WTC11 (cell line): ENCODE measurements at regions not wholly inside any gene's neighbourhood (a gene's known extent, or its start where the extent isn't known, plus 50 kb on each side); places are given as distances from the start of the nearest gene placed in this dataset.

ENCODE experiments used
- ATAC-seq: fragments of 200-7000 bp; cut with Tn5 transposase; 2 replicates; pipeline ENCODE4 v1.10.0; 2021; ENCODE audit warnings: mild to moderate bottlenecking, moderate library complexity
- CTCF ChIA-PET: fragments of 300-600 bp; sonication (Branson Sonifier 250); formaldehyde crosslinking; loops from one replicate; lab custom pipeline; 2021; ENCODE audit warnings: antibody characterized with exemption; lab: Charles Lee
- POLR2A ChIA-PET: fragments of 350-600 bp; sonication (Branson Sonifier 250); formaldehyde crosslinking; loops from one replicate; lab custom pipeline; 2021; ENCODE audit warnings: antibody characterized with exemption; lab: Charles Lee
- DNase-seq: peaks from one replicate; pipeline ENCODE4 v3.0.0; 2021; ENCODE audit warnings: low spot score
- H3K27ac Mint-ChIP-seq: 2 replicates; pipeline ENCODE4 v1.8.0; 2021; ENCODE audit warnings: mixed read lengths
- H3K27me3 Mint-ChIP-seq: 2 replicates; pipeline ENCODE4 v1.8.0; 2021; ENCODE audit warnings: low read depth, mild to moderate bottlenecking, moderate library complexity, mixed read lengths
- H3K36me3 Mint-ChIP-seq: 2 replicates; pipeline ENCODE4 v1.8.0; 2021; ENCODE audit warnings: mixed read lengths
- H3K4me1 Mint-ChIP-seq: 2 replicates; pipeline ENCODE4 v1.8.0; 2022; ENCODE audit warnings: mixed read lengths
- H3K4me3 Mint-ChIP-seq: 2 replicates; pipeline ENCODE4 v1.8.0; 2021; ENCODE audit warnings: mild to moderate bottlenecking, moderate library complexity, mixed read lengths
- H3K9me3 Mint-ChIP-seq: 2 replicates; pipeline ENCODE4 v1.8.0; 2021; ENCODE audit warnings: mixed read lengths
- CREB1 ChIP-seq: sonication (generic); formaldehyde crosslinking; IDR thresholded peaks from 2 replicates; pipeline ENCODE4 v1.8.0; 2023; ENCODE audit warnings: mild to moderate bottlenecking, missing genetic modification reagents
- FOXK1 ChIP-seq: sonication (generic); formaldehyde crosslinking; IDR thresholded peaks from 2 replicates; pipeline ENCODE4 v1.8.0; 2022; ENCODE audit warnings: mild to moderate bottlenecking, moderate library complexity, missing genetic modification reagents
- MXD4 ChIP-seq: fragments of 250-450 bp; sonication (Bioruptor Pico); IDR thresholded peaks from 2 replicates; pipeline ENCODE4 v1.8.0; 2021; ENCODE audit warnings: mild to moderate bottlenecking, moderate library complexity, borderline replicate concordance
- NFE2L1 ChIP-seq: sonication (generic); formaldehyde crosslinking; IDR thresholded peaks from 2 replicates; pipeline ENCODE4 v1.8.1; 2023; ENCODE audit warnings: missing genetic modification reagents
- NR2C2 ChIP-seq: sonication (generic); formaldehyde crosslinking; IDR thresholded peaks from 2 replicates; pipeline ENCODE4 v1.8.0; 2022; ENCODE audit warnings: mild to moderate bottlenecking, missing genetic modification reagents
- PRRX2 ChIP-seq: fragments of 250-450 bp; sonication (Bioruptor Pico); IDR thresholded peaks from 2 replicates; pipeline ENCODE4 v1.8.0; 2021; ENCODE audit warnings: mild to moderate bottlenecking
- TEAD4 ChIP-seq: sonication (generic); formaldehyde crosslinking; IDR thresholded peaks from 2 replicates; pipeline ENCODE4 v1.8.0; 2022; ENCODE audit warnings: mild to moderate bottlenecking, missing genetic modification reagents
- TP53 ChIP-seq: sonication (generic); formaldehyde crosslinking; IDR thresholded peaks from 2 replicates; pipeline ENCODE4 v1.8.1; 2023; ENCODE audit warnings: mild to moderate bottlenecking, missing genetic modification reagents
- ZBTB21 ChIP-seq: sonication (generic); formaldehyde crosslinking; IDR thresholded peaks from 2 replicates; pipeline ENCODE4 v1.8.1; 2023; ENCODE audit warnings: mild to moderate bottlenecking, missing genetic modification reagents, borderline replicate concordance
- ZNF121 ChIP-seq: sonication (generic); formaldehyde crosslinking; IDR thresholded peaks from 2 replicates; pipeline ENCODE4 v1.8.0; 2023; ENCODE audit warnings: missing genetic modification reagents
- ZNF263 ChIP-seq: sonication (generic); formaldehyde crosslinking; IDR thresholded peaks from 2 replicates; pipeline ENCODE4 v1.8.1; 2022; ENCODE audit warnings: low read depth, mild to moderate bottlenecking, moderate library complexity, missing genetic modification reagents
- ZNF423 ChIP-seq: fragments of 250-450 bp; sonication (Bioruptor Pico); IDR thresholded peaks from 2 replicates; pipeline ENCODE4 v2.1.2; 2022; ENCODE audit warnings: mild to moderate bottlenecking, moderate library complexity
- TF ChIP-seq, protein P1 (sequence below): sonication (generic); formaldehyde crosslinking; conservative IDR thresholded peaks from 2 replicates; pipeline ENCODE4 v1.8.1; 2022; ENCODE audit warnings: mild to moderate bottlenecking, missing genetic modification reagents
- TF ChIP-seq, protein P2 (sequence below): sonication (generic); formaldehyde crosslinking; IDR thresholded peaks from 2 replicates; pipeline ENCODE4 v1.8.1; 2022; ENCODE audit warnings: mild to moderate bottlenecking, missing genetic modification reagents, moderate library complexity, borderline replicate concordance
- TF ChIP-seq, protein P3 (sequence below): sonication (generic); formaldehyde crosslinking; IDR thresholded peaks from 2 replicates; pipeline ENCODE4 v1.8.1; 2023; ENCODE audit warnings: mild to moderate bottlenecking, missing genetic modification reagents, moderate library complexity
- TF ChIP-seq, protein P4 (sequence below): sonication (generic); formaldehyde crosslinking; IDR thresholded peaks from 2 replicates; pipeline ENCODE4 v1.8.0; 2022; ENCODE audit warnings: mild to moderate bottlenecking, missing genetic modification reagents
- TF ChIP-seq, protein P5 (sequence below): fragments of 250-450 bp; sonication (Bioruptor Pico); IDR thresholded peaks from 2 replicates; pipeline ENCODE4 v1.9.0; 2021; ENCODE audit warnings: moderate library complexity, mild to moderate bottlenecking, inconsistent platforms, borderline replicate concordance
- TF ChIP-seq, protein P6 (sequence below): fragments of 250-450 bp; sonication (Bioruptor Pico); IDR thresholded peaks from 2 replicates; pipeline ENCODE4 v1.9.0; 2021; ENCODE audit warnings: mild to moderate bottlenecking, borderline replicate concordance
- TF ChIP-seq, protein P7 (sequence below): fragments of 200-600 bp; IDR thresholded peaks from 2 replicates; pipeline ENCODE4 v1.8.0; 2022; ENCODE audit warnings: antibody characterized with exemption
- TF ChIP-seq, protein P8 (sequence below): sonication (generic); formaldehyde crosslinking; IDR thresholded peaks from 2 replicates; pipeline ENCODE4 v1.8.1; 2023; ENCODE audit warnings: mild to moderate bottlenecking, moderate library complexity, missing genetic modification reagents

DNA sequence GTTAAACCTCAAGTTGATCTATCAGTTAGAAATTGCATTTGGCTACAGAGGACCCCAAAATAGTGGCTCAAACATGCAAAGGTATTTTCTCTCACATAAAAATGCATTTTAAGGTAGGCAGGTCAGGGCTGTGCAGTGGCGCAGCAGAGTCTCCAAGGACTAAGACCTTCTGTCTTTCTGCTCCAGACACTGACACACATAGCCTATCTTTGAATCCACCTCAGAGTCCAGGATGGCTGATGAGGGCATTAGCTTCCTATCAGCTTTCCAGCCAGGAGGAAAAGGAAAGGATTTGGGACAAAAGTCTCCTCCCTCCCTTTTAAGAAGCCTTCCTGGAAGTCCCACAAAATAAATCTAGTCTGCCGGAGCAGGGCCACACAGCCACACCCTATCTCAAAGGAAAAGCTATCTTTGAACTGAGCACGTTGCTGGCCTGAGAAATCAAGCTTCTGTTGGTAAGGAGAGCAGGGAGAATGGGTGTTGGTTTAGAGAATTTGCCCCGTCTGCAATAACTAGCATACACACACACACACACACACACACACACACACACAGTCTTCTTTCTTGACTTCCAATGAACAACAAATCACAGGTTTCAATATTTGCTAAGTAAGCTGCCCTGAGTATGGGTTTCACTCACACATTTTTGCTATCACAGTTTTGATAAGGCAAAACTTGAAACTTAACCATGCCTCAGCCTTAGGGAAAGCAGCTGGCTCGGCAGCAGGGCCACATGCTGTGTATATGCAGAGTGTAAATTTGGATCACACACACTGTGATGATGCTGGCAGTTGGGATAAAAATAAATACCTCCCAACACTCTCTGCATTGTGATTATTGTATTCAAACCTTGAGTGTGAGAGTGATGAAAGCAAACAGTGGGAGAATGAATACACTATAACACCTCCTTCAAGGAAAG, 116.6 kb upstream of the MAP3K1 start:
- ChIA-PET POLR2A (no interaction called here), CTCF (interaction anchor here (0.9 to 1.3 kb wide), 2 partner anchors 218 to 428 kb away, joined by 3 to 4 read pairs; no protein-coding TSS in a partner anchor)
- H3K36me3 Mint-ChIP-seq: no peaks in the 10 kb centered on the region
- no peak overlapping the region for H3K4me3 Mint-ChIP-seq
- DNase-seq (no peak), ATAC-seq (peak; percentile 47)
- no peaks in the 10 kb centered on the region for H3K27me3 Mint-ChIP-seq
- no peak overlapping the region for H3K27ac Mint-ChIP-seq
- TF ChIP-seq ZNF121 (CRISPR knock-in tag): no peak
- TF ChIP-seq ZNF263: no peak
- TF ChIP-seq NR2C2 (CRISPR knock-in tag): no peak
- TF ChIP-seq TEAD4: no peak
- TF ChIP-seq NFE2L1 (CRISPR knock-in tag): no peak
- TF ChIP-seq, protein P1, sequence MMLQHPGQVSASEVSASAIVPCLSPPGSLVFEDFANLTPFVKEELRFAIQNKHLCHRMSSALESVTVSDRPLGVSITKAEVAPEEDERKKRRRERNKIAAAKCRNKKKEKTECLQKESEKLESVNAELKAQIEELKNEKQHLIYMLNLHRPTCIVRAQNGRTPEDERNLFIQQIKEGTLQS (CRISPR knock-in tag): no peak
- TF ChIP-seq TP53 (CRISPR knock-in tag): no peak
- TF ChIP-seq, protein P2, sequence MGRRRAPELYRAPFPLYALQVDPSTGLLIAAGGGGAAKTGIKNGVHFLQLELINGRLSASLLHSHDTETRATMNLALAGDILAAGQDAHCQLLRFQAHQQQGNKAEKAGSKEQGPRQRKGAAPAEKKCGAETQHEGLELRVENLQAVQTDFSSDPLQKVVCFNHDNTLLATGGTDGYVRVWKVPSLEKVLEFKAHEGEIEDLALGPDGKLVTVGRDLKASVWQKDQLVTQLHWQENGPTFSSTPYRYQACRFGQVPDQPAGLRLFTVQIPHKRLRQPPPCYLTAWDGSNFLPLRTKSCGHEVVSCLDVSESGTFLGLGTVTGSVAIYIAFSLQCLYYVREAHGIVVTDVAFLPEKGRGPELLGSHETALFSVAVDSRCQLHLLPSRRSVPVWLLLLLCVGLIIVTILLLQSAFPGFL (CRISPR knock-in tag): no peak
- TF ChIP-seq FOXK1 (CRISPR knock-in tag): no peak
- TF ChIP-seq, protein P3, sequence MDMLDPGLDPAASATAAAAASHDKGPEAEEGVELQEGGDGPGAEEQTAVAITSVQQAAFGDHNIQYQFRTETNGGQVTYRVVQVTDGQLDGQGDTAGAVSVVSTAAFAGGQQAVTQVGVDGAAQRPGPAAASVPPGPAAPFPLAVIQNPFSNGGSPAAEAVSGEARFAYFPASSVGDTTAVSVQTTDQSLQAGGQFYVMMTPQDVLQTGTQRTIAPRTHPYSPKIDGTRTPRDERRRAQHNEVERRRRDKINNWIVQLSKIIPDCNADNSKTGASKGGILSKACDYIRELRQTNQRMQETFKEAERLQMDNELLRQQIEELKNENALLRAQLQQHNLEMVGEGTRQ: no peak
- TF ChIP-seq, protein P4, sequence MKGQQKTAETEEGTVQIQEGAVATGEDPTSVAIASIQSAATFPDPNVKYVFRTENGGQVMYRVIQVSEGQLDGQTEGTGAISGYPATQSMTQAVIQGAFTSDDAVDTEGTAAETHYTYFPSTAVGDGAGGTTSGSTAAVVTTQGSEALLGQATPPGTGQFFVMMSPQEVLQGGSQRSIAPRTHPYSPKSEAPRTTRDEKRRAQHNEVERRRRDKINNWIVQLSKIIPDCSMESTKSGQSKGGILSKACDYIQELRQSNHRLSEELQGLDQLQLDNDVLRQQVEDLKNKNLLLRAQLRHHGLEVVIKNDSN (CRISPR knock-in tag): no peak
- TF ChIP-seq, protein P5, sequence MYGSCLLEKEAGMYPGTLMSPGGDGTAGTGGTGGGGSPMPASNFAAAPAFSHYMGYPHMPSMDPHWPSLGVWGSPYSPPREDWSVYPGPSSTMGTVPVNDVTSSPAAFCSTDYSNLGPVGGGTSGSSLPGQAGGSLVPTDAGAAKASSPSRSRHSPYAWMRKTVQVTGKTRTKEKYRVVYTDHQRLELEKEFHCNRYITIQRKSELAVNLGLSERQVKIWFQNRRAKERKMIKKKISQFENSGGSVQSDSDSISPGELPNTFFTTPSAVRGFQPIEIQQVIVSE: no peak
- no peak for TF ChIP-seq MXD4 (CRISPR knock-in tag)
- no peak for TF ChIP-seq ZNF423
- TF ChIP-seq, protein P6, sequence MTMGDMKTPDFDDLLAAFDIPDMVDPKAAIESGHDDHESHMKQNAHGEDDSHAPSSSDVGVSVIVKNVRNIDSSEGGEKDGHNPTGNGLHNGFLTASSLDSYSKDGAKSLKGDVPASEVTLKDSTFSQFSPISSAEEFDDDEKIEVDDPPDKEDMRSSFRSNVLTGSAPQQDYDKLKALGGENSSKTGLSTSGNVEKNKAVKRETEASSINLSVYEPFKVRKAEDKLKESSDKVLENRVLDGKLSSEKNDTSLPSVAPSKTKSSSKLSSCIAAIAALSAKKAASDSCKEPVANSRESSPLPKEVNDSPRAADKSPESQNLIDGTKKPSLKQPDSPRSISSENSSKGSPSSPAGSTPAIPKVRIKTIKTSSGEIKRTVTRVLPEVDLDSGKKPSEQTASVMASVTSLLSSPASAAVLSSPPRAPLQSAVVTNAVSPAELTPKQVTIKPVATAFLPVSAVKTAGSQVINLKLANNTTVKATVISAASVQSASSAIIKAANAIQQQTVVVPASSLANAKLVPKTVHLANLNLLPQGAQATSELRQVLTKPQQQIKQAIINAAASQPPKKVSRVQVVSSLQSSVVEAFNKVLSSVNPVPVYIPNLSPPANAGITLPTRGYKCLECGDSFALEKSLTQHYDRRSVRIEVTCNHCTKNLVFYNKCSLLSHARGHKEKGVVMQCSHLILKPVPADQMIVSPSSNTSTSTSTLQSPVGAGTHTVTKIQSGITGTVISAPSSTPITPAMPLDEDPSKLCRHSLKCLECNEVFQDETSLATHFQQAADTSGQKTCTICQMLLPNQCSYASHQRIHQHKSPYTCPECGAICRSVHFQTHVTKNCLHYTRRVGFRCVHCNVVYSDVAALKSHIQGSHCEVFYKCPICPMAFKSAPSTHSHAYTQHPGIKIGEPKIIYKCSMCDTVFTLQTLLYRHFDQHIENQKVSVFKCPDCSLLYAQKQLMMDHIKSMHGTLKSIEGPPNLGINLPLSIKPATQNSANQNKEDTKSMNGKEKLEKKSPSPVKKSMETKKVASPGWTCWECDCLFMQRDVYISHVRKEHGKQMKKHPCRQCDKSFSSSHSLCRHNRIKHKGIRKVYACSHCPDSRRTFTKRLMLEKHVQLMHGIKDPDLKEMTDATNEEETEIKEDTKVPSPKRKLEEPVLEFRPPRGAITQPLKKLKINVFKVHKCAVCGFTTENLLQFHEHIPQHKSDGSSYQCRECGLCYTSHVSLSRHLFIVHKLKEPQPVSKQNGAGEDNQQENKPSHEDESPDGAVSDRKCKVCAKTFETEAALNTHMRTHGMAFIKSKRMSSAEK: no peak
- no peak for TF ChIP-seq PRRX2 (CRISPR knock-in tag)
- H3K9me3 Mint-ChIP-seq: no peaks in the 10 kb centered on the region
- peaks cover 29% of the 10 kb centered on the region for H3K4me1 Mint-ChIP-seq

DNA sequence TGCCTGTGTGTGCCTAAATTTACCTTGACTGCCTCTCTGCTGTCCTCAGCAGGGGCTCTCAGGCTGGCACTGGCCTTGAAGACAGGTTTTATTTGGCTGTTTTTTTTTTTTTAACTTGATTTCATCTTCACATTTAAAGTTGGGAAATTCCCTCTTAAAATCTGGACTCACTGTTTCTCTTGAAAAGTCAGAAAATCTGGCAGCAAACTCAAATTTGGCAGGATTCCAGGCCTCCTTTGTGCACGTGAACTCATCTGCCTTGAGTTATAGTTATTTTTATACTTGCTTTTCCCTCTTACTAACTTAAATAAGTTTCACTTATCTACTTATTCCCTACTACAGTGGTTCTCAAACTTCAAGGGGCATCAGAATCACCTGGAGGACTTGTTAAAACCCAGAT, 118.4 kb upstream of the MAP3K1 start:
- ATAC-seq: no peak
- no peak overlapping the region for H3K4me3 Mint-ChIP-seq
- ChIA-PET POLR2A (no interaction called here), CTCF (no interaction called here)
- no peaks in the 10 kb centered on the region for H3K9me3 Mint-ChIP-seq
- peaks cover 38% of the 10 kb centered on the region for H3K4me1 Mint-ChIP-seq
- no peaks in the 10 kb centered on the region for H3K36me3 Mint-ChIP-seq
- no peak overlapping the region for H3K27ac Mint-ChIP-seq
- no peak for DNase-seq
- H3K27me3 Mint-ChIP-seq: no peaks in the 10 kb centered on the region
- no peak for TF ChIP-seq ZBTB21 (CRISPR knock-in tag)
- TF ChIP-seq CREB1: no peak
- TF ChIP-seq, protein P7, sequence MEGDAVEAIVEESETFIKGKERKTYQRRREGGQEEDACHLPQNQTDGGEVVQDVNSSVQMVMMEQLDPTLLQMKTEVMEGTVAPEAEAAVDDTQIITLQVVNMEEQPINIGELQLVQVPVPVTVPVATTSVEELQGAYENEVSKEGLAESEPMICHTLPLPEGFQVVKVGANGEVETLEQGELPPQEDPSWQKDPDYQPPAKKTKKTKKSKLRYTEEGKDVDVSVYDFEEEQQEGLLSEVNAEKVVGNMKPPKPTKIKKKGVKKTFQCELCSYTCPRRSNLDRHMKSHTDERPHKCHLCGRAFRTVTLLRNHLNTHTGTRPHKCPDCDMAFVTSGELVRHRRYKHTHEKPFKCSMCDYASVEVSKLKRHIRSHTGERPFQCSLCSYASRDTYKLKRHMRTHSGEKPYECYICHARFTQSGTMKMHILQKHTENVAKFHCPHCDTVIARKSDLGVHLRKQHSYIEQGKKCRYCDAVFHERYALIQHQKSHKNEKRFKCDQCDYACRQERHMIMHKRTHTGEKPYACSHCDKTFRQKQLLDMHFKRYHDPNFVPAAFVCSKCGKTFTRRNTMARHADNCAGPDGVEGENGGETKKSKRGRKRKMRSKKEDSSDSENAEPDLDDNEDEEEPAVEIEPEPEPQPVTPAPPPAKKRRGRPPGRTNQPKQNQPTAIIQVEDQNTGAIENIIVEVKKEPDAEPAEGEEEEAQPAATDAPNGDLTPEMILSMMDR: no peak
- TF ChIP-seq, protein P8, sequence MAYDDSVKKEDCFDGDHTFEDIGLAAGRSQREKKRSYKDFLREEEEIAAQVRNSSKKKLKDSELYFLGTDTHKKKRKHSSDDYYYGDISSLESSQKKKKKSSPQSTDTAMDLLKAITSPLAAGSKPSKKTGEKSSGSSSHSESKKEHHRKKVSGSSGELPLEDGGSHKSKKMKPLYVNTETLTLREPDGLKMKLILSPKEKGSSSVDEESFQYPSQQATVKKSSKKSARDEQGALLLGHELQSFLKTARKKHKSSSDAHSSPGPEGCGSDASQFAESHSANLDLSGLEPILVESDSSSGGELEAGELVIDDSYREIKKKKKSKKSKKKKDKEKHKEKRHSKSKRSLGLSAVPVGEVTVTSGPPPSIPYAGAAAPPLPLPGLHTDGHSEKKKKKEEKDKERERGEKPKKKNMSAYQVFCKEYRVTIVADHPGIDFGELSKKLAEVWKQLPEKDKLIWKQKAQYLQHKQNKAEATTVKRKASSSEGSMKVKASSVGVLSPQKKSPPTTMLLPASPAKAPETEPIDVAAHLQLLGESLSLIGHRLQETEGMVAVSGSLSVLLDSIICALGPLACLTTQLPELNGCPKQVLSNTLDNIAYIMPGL (CRISPR knock-in tag): no peak
